GM21619 (cell line): ENCODE measurements at regions not wholly inside any gene's neighbourhood (a gene's known extent, or its start where the extent isn't known, plus 50 kb on each side); places are given as distances from the start of the nearest gene placed in this dataset.
A peak's percentile ranks its signal among the peaks of the same experiment; 100 is the strongest.

ENCODE experiments used
- ATAC-seq: cut with Tn5 transposase; IDR thresholded peaks from one replicate; pipeline ENCODE4 v1.9.1; 2021; ENCODE audit not compliant: unreplicated experiment

DNA sequence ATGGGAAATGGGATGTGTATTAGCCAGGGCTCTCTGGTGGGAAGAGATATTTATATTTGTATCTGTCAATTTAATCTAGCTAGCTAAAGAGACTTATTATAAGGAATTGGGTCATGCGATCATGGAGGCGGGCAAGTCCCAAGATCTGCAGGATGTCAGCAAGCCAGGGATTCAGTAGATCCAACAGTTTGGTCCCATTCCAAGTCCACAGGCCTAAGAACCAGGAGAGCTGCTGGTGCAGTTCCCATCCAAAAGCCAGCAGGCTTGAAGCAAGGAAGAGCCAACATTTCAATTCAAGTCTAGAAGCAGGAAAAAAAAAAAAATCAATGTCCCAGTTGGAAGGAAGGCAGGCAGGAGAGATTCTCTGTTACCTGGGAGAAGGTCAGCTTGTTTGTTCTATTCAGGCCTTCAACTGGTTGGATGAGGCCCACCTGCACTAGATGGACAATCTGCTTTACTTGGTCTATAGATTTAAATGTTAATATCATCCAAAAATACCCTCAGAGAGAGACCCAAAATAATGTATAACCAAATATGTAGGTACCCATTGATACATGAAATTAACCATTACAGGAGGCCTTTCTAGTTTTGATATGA, 60.7 kb upstream of the BCAT1 start:
- ATAC-seq = no peak

GRCh38 chr12:25005376-25005775, 56.5 kb upstream of the BCAT1 start:
- peak; percentile 54 for ATAC-seq

DNA sequence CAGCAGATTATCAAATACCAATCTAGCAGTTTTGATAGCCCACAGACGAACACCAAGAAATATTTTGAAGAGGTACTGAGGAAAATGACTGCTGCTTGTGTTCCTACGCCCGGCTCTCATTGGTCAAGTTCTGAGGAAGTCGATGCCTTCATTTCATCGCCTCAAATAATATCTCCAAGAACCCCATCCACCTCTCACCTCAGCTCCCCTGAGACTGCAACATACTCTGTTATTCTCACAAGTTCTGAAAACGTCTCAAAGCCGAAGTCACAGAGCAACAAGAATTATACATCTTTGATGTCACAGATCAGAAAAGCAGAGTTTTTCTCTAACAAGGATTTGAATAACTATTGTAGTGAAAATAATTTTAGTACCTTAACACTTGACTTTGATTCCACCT, 55.5 kb upstream of the BCAT1 start:
- ATAC-seq = peak; percentile 37

DNA sequence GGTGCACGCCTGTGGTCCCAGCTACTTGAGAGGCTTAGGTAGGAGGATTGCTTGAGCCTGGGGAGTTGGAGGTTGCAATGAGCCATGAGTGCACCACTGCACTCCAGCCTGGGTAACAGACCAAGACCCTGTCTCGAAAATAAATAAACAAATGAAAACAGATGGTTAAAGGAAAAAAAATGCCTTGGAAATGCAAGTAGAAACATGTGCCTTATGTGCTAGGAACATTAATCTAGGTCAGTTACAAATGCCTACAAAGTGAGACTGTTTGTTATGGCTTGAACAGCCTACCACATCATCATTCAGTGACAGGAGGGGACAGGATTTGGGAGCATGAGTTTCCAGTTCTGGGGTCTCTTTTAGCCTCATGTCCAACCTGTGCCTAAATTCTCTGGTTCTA, 52.4 kb upstream of the BCAT1 start:
- no peak for ATAC-seq
